Skeletal muscle satellite cell (primary cell): ENCODE measurements at regions not wholly inside any gene's neighbourhood (a gene's known extent, or its start where the extent isn't known, plus 50 kb on each side); places are given as distances from the start of the nearest gene placed in this dataset.
"Not testable (repeated sequence)": the region's sequence is repeated elsewhere in the genome, so short reads cannot be mapped to it uniquely, and the experiment has no call there.

Source experiments
- H3K27me3 ChIP-seq: 2 replicates; pipeline ENCODE4 v1.7.0; 2013; ENCODE audit warnings: low read length; ENCODE audit not compliant: control insufficient read depth, insufficient read depth
- H3K36me3 ChIP-seq: 2 replicates; pipeline ENCODE4 v1.7.0; 2013; ENCODE audit warnings: mild to moderate bottlenecking, control low read depth, low read length; ENCODE audit not compliant: insufficient read depth
- H3K4me1 ChIP-seq: 2 replicates; pipeline ENCODE4 v1.7.0; 2013; ENCODE audit warnings: low read length; ENCODE audit not compliant: control insufficient read depth, insufficient read depth
- H3K4me2 ChIP-seq: 2 replicates; pipeline ENCODE4 v1.7.0; 2013; ENCODE audit warnings: mild to moderate bottlenecking, low read length
- H3K4me3 ChIP-seq: 2 replicates; pipeline ENCODE4 v1.7.0; 2013; ENCODE audit warnings: low read length
- H3K9ac ChIP-seq: 2 replicates; pipeline ENCODE4 v1.7.0; 2013; ENCODE audit warnings: mild to moderate bottlenecking, low read depth, low read length, moderate library complexity
- H3K9me3 ChIP-seq: replicated peaks from 2 replicates; pipeline ENCODE4 v1.7.0; 2013; ENCODE audit warnings: mild to moderate bottlenecking, control low read depth, low read length

- Histone ChIP-seq H3K9me3 (no peaks in the 10 kb centered on the region), H3K4me2 (no peak overlapping the region), H3K4me1 (no peaks in the 10 kb centered on the region), H3K4me3 (no peak overlapping the region), H3K9ac (no peak overlapping the region), H3K36me3 (no peaks in the 10 kb centered on the region), H3K27me3 (peaks cover 32% of the 10 kb centered on the region)
These were observed 113.5 kb upstream of the TOPAZ1 start for GRCh38 chr3:44128057-44128775.

DNA sequence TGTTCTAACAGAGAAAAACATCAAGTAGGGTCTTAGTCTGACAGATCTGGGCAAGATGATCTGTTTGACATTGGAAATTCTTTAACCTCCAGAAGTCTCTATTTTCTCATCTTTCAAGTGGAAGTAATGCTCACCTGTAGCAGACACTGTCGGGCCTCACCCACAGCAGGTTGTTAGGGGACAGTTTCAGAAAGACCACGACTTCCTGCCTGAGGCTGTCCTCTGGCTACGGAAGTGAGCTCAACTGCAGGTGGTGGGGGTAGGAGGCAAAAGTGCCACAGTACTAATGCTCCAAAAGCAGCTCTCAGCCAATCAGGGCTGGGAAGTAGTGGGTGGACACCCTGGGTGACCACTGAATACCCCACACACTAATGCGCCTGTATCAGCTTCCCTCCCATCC is 111.4 kb upstream of the TOPAZ1 start:
- Histone ChIP-seq H3K9me3 (no peaks in the 10 kb centered on the region), H3K27me3 (peaks cover 41% of the 10 kb centered on the region), H3K4me2 (no peak overlapping the region), H3K36me3 (no peaks in the 10 kb centered on the region), H3K4me3 (no peak overlapping the region), H3K9ac (no peak overlapping the region), H3K4me1 (no peaks in the 10 kb centered on the region)

- Histone ChIP-seq H3K4me2 (no peak overlapping the region), H3K9me3 (no peaks in the 10 kb centered on the region), H3K27me3 (peaks cover 40% of the 10 kb centered on the region), H3K9ac (no peak overlapping the region), H3K4me1 (no peaks in the 10 kb centered on the region), H3K36me3 (no peaks in the 10 kb centered on the region), H3K4me3 (no peak overlapping the region)
These were observed 109.6 kb upstream of the TOPAZ1 start for GRCh38 chr3:44132061-44132460.

- H3K4me1 ChIP-seq = no peaks in the 10 kb centered on the region
- peaks cover 40% of the 10 kb centered on the region for H3K27me3 ChIP-seq
- H3K9ac ChIP-seq = no peak overlapping the region
- H3K4me2 ChIP-seq = no peak overlapping the region
- H3K36me3 ChIP-seq = no peaks in the 10 kb centered on the region
- no peaks in the 10 kb centered on the region for H3K9me3 ChIP-seq
- no peak overlapping the region for H3K4me3 ChIP-seq
These were observed 109.1 kb upstream of the TOPAZ1 start for GRCh38 chr3:44132593-44132992.

GRCh38 chr3:44136421-44136820 is 105.3 kb upstream of the TOPAZ1 start:
- Histone ChIP-seq H3K4me1 (no peaks in the 10 kb centered on the region), H3K9me3 (no peaks in the 10 kb centered on the region), H3K9ac (no peak overlapping the region)

GRCh38 chr3:44146073-44146472 is 95.6 kb upstream of the TOPAZ1 start:
- no peak overlapping the region for H3K9ac ChIP-seq
- no peaks in the 10 kb centered on the region for H3K9me3 ChIP-seq
- no peak overlapping the region for H3K4me3 ChIP-seq
- H3K27me3 ChIP-seq = peaks cover 49% of the 10 kb centered on the region
- H3K36me3 ChIP-seq = no peaks in the 10 kb centered on the region
- no peaks in the 10 kb centered on the region for H3K4me1 ChIP-seq
- H3K4me2 ChIP-seq = no peak overlapping the region

More at GRCh38 chr3:44136421-44136820, 105.3 kb upstream of the TOPAZ1 start:
- peaks cover 32% of the 10 kb centered on the region for H3K27me3 ChIP-seq
- H3K4me2 ChIP-seq = no peak overlapping the region
- H3K4me3 ChIP-seq = no peak overlapping the region
- H3K36me3 ChIP-seq = no peaks in the 10 kb centered on the region

DNA sequence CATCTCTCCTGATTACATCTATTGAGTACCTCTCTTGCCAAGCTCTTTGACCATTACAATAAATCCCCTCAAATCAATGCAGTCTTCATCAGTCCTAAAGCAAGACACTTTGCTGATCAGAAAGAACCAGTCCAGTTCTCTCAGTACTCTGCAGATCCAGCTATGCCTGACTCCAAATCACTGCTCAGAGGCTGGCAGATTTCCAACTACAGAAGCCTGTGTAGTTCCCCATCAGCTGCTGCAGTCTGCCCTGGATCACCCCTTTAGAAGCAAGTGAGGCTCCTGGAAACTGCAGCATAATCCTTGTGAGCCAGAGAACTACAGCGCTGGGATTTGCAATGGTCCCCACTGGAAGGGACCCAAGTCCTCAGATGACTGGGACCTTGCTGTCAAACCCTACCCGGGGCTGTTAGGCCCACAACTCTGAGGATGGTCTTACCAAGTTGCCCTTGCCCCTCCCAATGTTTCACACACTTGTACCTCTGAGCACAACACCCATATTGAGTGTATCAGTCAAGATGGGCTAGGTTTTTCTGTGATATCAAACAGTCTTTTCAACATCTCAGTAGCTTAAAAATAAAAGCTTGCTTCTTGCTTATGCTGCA is 81.9 kb upstream of the TOPAZ1 start:
- H3K9ac ChIP-seq = no peak overlapping the region
- no peaks in the 10 kb centered on the region for H3K4me1 ChIP-seq
- no peaks in the 10 kb centered on the region for H3K9me3 ChIP-seq
- no peaks in the 10 kb centered on the region for H3K36me3 ChIP-seq
- no peak overlapping the region for H3K4me2 ChIP-seq
- H3K27me3 ChIP-seq = peaks cover 72% of the 10 kb centered on the region
- H3K4me3 ChIP-seq = no peak overlapping the region

GRCh38 chr3:44160818-44161217 is 80.9 kb upstream of the TOPAZ1 start:
- H3K27me3 ChIP-seq = peaks cover 70% of the 10 kb centered on the region

DNA sequence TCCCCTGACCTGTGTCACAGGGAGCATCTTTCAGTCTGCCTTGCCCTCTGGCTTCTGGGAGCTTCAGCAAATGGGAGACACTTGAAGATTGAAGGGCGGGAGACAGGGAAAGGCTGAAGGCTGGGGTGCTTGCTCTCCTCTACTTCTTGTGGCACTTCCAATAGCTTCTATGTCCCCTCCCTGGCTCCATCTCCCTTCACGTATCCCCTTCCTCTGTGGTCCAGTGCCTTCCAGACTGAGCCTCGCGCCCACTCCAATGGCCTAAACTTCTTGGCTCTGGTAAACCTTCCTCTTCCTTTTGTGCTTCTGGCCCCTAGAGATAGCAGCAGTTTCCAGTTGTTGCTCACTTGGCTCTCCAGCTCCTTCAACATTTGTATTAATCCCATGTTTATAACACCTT is 69.8 kb upstream of the TOPAZ1 start:
- H3K9me3 ChIP-seq = no peaks in the 10 kb centered on the region
- no peak overlapping the region for H3K4me2 ChIP-seq
- H3K9ac ChIP-seq = no peak overlapping the region
- H3K4me3 ChIP-seq = no peak overlapping the region
- no peaks in the 10 kb centered on the region for H3K36me3 ChIP-seq
- no peaks in the 10 kb centered on the region for H3K4me1 ChIP-seq
- peaks cover 43% of the 10 kb centered on the region for H3K27me3 ChIP-seq

More at GRCh38 chr3:44160818-44161217, 80.9 kb upstream of the TOPAZ1 start:
- Histone ChIP-seq H3K9me3 (no peaks in the 10 kb centered on the region), H3K9ac (no peak overlapping the region), H3K4me1 (no peaks in the 10 kb centered on the region), H3K36me3 (no peaks in the 10 kb centered on the region), H3K4me3 (no peak overlapping the region), H3K4me2 (no peak overlapping the region)

GRCh38 chr3:44172701-44173100 is 69.0 kb upstream of the TOPAZ1 start:
- H3K4me2 ChIP-seq, H3K4me3 ChIP-seq, H3K9me3 ChIP-seq, H3K36me3 ChIP-seq, H3K9ac ChIP-seq, H3K4me1 ChIP-seq: not testable (repeated sequence)
- H3K27me3 ChIP-seq = peaks cover 41% of the 10 kb centered on the region

GRCh38 chr3:44173263-44173662 is 68.4 kb upstream of the TOPAZ1 start:
- peaks cover 40% of the 10 kb centered on the region for H3K27me3 ChIP-seq
- H3K4me1 ChIP-seq = no peaks in the 10 kb centered on the region
- no peak overlapping the region for H3K9ac ChIP-seq
- no peak overlapping the region for H3K4me3 ChIP-seq
- H3K4me2 ChIP-seq = no peak overlapping the region
- no peaks in the 10 kb centered on the region for H3K36me3 ChIP-seq
- H3K9me3 ChIP-seq = no peaks in the 10 kb centered on the region

DNA sequence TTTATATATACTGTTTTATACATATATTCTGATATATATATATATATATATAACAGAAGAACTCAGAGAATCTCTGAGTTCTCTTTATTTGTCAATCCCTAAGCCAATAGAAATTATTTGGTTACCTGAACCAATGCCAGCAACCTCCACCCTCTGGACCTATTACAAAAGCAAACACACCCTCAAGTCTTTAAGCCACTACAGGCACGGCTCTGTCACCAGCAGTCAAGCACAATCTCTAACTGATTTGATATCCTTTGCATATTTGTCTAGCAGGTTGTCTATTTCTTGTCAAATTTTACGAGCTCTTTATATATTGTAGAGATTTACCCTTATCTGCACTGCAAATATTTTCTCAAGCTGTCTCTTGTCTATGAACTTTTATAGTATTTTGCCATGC is 66.6 kb upstream of the TOPAZ1 start:
- no peak overlapping the region for H3K9ac ChIP-seq
- no peaks in the 10 kb centered on the region for H3K9me3 ChIP-seq
- H3K27me3 ChIP-seq = peaks cover 45% of the 10 kb centered on the region
- no peaks in the 10 kb centered on the region for H3K4me1 ChIP-seq
- H3K4me2 ChIP-seq = no peak overlapping the region
- no peak overlapping the region for H3K4me3 ChIP-seq
- H3K36me3 ChIP-seq = no peaks in the 10 kb centered on the region
